NCI-H524 treated with DMSO at 0.1 percent for 48 hours (cell line): ENCODE measurements at regions not wholly inside any gene's neighbourhood (a gene's known extent, or its start where the extent isn't known, plus 50 kb on each side); places are given as distances from the start of the nearest gene placed in this dataset.
"Not testable (repeated sequence)": the region's sequence is repeated elsewhere in the genome, so short reads cannot be mapped to it uniquely, and the experiment has no call there.

Experiments used
- DNase-seq: peaks from one replicate; lab custom pipeline; 2025; lab: John Stamatoyannopoulos, UW

- DNase-seq: no peak
Observed at GRCh38 chr3:187852842-187853730, 107.8 kb upstream of the BCL6 start.

- DNase-seq: no peak
Observed at GRCh38 chr3:187855131-187855530, 109.9 kb upstream of the BCL6 start.

GRCh38 chr3:187856555-187856954 lies 111.3 kb upstream of the BCL6 start:
- DNase-seq: no peak

GRCh38 chr3:187858041-187858440 lies 112.8 kb upstream of the BCL6 start:
- no peak for DNase-seq

- DNase-seq: no peak
Observed at GRCh38 chr3:187858711-187859110, 113.4 kb upstream of the BCL6 start.

- DNase-seq: not testable (repeated sequence)
Observed at GRCh38 chr3:187862701-187863277, 117.5 kb upstream of the BCL6 start.

GRCh38 chr3:187870360-187871203 lies 125.3 kb upstream of the BCL6 start:
- DNase-seq: no peak

GRCh38 chr3:187871204-187871591 lies 125.9 kb upstream of the BCL6 start:
- no peak for DNase-seq

- no peak for DNase-seq
Observed at GRCh38 chr3:187871848-187872247, 126.6 kb upstream of the BCL6 start.

GRCh38 chr3:187873843-187874242 lies 128.6 kb upstream of the BCL6 start:
- no peak for DNase-seq

- DNase-seq: no peak
Observed at GRCh38 chr3:187875863-187876262, 130.6 kb upstream of the BCL6 start.

GRCh38 chr3:187878772-187879518 lies 133.7 kb upstream of the BCL6 start:
- DNase-seq: no peak

- no peak for DNase-seq
Observed at GRCh38 chr3:187880441-187880840, 135.2 kb upstream of the BCL6 start.

GRCh38 chr3:187880851-187881250 lies 135.6 kb upstream of the BCL6 start:
- DNase-seq: no peak

GRCh38 chr3:187888701-187889100 lies 143.4 kb upstream of the BCL6 start:
- no peak for DNase-seq

- DNase-seq: no peak
Observed at GRCh38 chr3:187889106-187889505, 143.8 kb upstream of the BCL6 start.

GRCh38 chr3:187889601-187890404 lies 144.5 kb upstream of the BCL6 start:
- DNase-seq: no peak

- not testable (repeated sequence) for DNase-seq
Observed at GRCh38 chr3:187890405-187890752, 145.1 kb upstream of the BCL6 start.

GRCh38 chr3:187896646-187897045 lies 151.4 kb upstream of the BCL6 start:
- DNase-seq: no peak

GRCh38 chr3:187899246-187899645 lies 154.0 kb upstream of the BCL6 start:
- DNase-seq: no peak
